ENCODE measurements at regions not wholly inside any gene's neighbourhood (a gene's known extent, or its start where the extent isn't known, plus 50 kb on each side); places are given as distances from the start of the nearest gene placed in this dataset.

DNA sequence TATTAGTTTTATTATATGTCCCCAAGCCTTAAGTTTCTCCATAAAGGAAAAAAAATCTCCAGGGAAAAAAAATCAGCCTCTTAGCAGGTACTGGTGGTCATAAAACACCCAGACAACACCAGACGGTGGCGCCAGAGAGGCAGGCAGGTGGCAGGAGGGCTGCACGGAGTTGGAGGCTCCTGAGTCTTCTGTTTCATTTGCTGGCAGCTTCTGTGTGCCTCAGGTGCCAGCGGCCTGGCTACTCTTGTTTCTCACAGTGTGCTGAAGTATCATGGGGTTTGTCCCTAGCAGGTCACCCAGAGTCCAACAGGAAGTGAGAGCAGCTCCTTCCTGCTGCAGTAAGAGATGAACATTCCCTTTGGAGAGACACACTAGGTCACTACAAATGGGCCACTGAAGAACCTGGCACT lies 123.3 kb upstream of the GADD45A start:
- H3K9me3 ChIP-seq (ENCODE audit: control insufficient read depth, low read length) = no peaks in the 10 kb centered on the region
- H3K27ac ChIP-seq (ENCODE audit: low read length) = no peak overlapping the region
- intact Hi-C loops (cut with DNase I) = loop anchor here in 3 of 4 donors (2.0 to 10.0 kb wide), 3 partner anchors 123 to 201 kb away; partner anchors contain the start of gene GADD45A (in 1 of the 3)
- peak; percentile 90 to 96 (median 94) for DNase-seq
- 5% methylated on average over 4 of the region's 4 CpGs for WGBS
- peak; percentile 68 to 78 for ATAC-seq
- no peak overlapping the region for H3K4me3 ChIP-seq (ENCODE audit: low read length)
- H3K27me3 ChIP-seq (ENCODE audit: control insufficient read depth, insufficient read depth) = no peaks in the 10 kb centered on the region
- H3K4me1 ChIP-seq (ENCODE audit: control insufficient read depth, insufficient read depth, low read length) = peaks cover 5% of the 10 kb centered on the region

DNA sequence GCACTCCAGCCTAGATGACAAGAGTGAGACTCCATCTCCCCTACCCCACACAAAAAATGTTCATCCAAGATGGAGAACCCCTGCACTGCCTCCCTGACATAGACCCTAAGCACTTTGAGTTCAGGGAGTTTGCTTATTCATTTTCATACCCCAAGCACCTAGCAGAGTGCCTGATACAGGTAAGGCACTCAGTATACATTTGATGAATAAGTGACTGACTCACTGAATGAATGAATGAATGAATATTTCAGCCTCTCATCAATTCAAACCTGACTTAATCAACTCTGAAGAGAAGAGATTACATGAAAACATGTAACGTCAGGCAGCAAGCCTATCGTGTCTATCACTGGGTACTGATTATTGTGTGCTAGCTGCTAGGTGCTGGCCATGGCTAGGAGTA lies 121.3 kb upstream of the GADD45A start:
- 83% methylated on average over 2 of the region's 2 CpGs for WGBS
- ATAC-seq = no peak
- intact Hi-C loops (cut with DNase I) = loop anchor here in 2 of 4 donors (5.0 to 10.0 kb wide), 2 partner anchors 121 to 199 kb away; partner anchors contain the start of gene GADD45A (in 1 of the 2)

DNA sequence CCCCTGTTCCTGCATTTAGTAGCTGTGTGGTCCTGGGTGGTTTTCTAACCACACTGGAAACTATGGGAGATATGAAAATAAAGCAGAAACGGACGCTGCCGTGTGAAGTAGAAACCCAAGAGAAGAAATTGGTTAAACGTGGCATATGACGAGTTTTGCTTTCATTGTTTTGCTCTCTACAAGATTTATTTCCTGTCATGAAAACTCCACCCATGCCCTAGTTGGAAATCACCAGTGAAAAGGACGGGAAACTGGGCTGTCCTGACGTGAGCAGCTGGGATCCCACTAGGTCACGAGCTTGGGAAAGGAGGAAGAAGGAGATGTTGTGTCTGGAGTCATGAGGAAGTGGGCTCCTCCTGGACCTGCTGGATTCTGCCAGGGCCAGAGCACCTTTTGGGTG lies 120.8 kb upstream of the GADD45A start:
- peak; percentile 66 to 84 for ATAC-seq

More for the DNA sequence above, 121.3 kb upstream of the GADD45A start:
- H3K4me3 ChIP-seq (ENCODE audit: low read length) = no peak overlapping the region
- no peaks in the 10 kb centered on the region for H3K9me3 ChIP-seq (ENCODE audit: control insufficient read depth, low read length)
- peaks cover 5% of the 10 kb centered on the region for H3K4me1 ChIP-seq (ENCODE audit: control insufficient read depth, insufficient read depth, low read length)
- no peaks in the 10 kb centered on the region for H3K27me3 ChIP-seq (ENCODE audit: control insufficient read depth, insufficient read depth)
- DNase-seq = no peak
- peak overlapping the region; percentile 25 for H3K27ac ChIP-seq (ENCODE audit: low read length)

DNA sequence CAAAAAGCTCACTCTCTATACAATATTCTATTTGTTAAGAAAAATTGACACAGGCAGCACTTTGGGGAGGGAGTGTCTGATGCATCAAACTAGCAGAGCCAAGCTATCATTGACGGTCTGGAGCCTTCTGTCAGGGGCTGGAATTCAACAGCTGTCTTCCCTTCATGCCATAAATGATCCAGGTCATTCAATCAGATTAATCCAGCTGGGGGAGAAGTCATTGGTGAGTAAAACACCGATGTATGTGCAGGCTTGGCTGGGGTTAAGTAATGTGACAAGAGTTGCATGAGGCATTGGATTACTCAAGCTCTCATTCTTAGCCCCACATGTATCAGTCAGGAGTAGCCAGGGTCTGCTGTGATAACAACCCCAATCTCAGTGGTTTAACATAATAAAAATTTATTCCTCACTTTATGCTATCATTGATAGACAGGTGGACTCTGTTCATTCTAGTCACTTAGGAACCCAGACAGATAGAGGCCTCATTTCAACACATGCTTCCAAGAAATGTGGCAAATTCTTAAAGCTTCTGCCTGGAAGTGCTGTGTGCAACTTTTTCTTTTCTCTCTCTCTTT lies 118.1 kb upstream of the GADD45A start:
- no peak overlapping the region for H3K4me3 ChIP-seq (ENCODE audit: low read length)
- ATAC-seq (no peak), DNase-seq (no peak)
- intact Hi-C loops (cut with DNase I) = loop anchor here in 1 of 4 donors (10.0 kb wide), 1 partner anchor 118 kb away; the partner anchor contains the start of gene GADD45A
- H3K4me1 ChIP-seq (ENCODE audit: control insufficient read depth, insufficient read depth, low read length) = peaks cover 7% of the 10 kb centered on the region
- H3K27ac ChIP-seq (ENCODE audit: low read length) = no peak overlapping the region
- WGBS = 72% methylated on average over 2 of the region's 2 CpGs
- H3K9me3 ChIP-seq (ENCODE audit: control insufficient read depth, low read length) = no peaks in the 10 kb centered on the region
- H3K27me3 ChIP-seq (ENCODE audit: control insufficient read depth, insufficient read depth) = no peaks in the 10 kb centered on the region

More for the DNA sequence above, 120.8 kb upstream of the GADD45A start:
- H3K27me3 ChIP-seq (ENCODE audit: control insufficient read depth, insufficient read depth) = no peaks in the 10 kb centered on the region
- no peaks in the 10 kb centered on the region for H3K9me3 ChIP-seq (ENCODE audit: control insufficient read depth, low read length)
- 29% methylated on average over 8 of the region's 8 CpGs for WGBS
- H3K4me3 ChIP-seq (ENCODE audit: low read length) = no peak overlapping the region
- intact Hi-C loops (cut with DNase I) = loop anchor here in 2 of 4 donors (5.0 to 10.0 kb wide), 2 partner anchors 121 to 198 kb away; partner anchors contain the start of gene GADD45A (in 1 of the 2)
- H3K4me1 ChIP-seq (ENCODE audit: control insufficient read depth, insufficient read depth, low read length) = peaks cover 3% of the 10 kb centered on the region
- H3K27ac ChIP-seq (ENCODE audit: low read length) = peak overlapping the region; percentile 25
- DNase-seq = peak; percentile 47 to 71 (median 55)

DNA sequence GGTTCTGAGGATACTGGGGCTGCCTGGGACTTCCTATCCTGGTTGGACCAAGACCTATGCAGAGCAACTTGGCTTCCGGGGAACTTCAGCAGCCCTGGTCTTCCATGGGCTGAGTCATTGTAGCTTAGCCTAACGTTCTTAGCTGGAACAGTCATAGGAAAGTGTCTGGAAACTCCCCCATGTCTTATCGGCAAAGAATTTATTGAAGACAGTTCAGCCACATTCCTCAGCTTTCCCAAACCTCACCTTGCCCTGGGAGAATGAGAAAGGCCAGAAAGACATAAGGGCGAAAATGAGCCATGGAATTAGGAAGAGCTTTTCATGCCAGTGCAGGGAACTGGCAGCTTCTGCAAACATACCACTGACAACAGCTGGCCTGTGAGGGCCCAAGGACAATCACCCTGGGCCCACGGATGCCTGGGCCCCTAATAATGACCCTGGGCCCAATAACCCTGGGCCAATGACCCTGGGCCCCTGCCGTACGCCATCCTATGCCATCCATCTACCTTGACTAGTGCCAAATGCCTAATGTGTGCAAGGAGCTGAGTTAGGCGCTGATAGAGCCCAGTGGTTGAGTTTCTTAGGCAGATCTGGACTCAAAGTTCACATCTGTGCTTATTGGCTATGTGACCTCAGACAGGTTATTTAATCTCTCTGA lies 114.4 kb upstream of the GADD45A start:
- H3K4me3 ChIP-seq (ENCODE audit: low read length) = no peak overlapping the region
- no peak overlapping the region for H3K27ac ChIP-seq (ENCODE audit: low read length)
- peaks cover 6% of the 10 kb centered on the region for H3K4me1 ChIP-seq (ENCODE audit: control insufficient read depth, insufficient read depth, low read length)
- peak; percentile 13 to 76 for ATAC-seq
- no peaks in the 10 kb centered on the region for H3K27me3 ChIP-seq (ENCODE audit: control insufficient read depth, insufficient read depth)
- no peak for DNase-seq
- WGBS = 68% methylated on average over 8 of the region's 8 CpGs
- intact Hi-C loops (cut with DNase I) = no loop called here
- no peaks in the 10 kb centered on the region for H3K9me3 ChIP-seq (ENCODE audit: control insufficient read depth, low read length)

DNA sequence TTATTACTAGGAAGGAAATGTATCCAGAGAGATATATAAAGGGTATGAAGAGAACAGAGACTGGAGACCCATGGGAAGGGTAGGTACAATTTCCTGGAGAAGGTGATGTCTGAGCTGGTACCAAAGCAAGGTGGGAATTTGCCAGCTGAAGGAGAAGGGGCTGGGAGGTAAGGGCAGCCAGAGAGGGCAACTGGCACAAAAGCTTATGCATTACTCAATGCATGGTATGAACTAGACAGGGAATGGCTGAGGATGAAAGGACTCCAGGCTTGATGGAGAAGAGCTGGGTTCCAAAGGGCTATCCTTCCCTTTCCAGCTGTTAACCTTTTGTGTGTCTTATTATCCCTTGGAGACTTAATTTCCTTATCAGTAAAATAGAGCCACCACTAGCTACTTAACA lies 113.6 kb upstream of the GADD45A start:
- intact Hi-C loops (cut with DNase I) = no loop called here
- Histone ChIP-seq H3K9me3 (ENCODE audit: control insufficient read depth, low read length) (no peaks in the 10 kb centered on the region), H3K27me3 (ENCODE audit: control insufficient read depth, insufficient read depth) (no peaks in the 10 kb centered on the region), H3K27ac (ENCODE audit: low read length) (no peak overlapping the region), H3K4me1 (ENCODE audit: control insufficient read depth, insufficient read depth, low read length) (peaks cover 6% of the 10 kb centered on the region), H3K4me3 (ENCODE audit: low read length) (no peak overlapping the region)
- no peak for ATAC-seq
- no peak for DNase-seq

DNA sequence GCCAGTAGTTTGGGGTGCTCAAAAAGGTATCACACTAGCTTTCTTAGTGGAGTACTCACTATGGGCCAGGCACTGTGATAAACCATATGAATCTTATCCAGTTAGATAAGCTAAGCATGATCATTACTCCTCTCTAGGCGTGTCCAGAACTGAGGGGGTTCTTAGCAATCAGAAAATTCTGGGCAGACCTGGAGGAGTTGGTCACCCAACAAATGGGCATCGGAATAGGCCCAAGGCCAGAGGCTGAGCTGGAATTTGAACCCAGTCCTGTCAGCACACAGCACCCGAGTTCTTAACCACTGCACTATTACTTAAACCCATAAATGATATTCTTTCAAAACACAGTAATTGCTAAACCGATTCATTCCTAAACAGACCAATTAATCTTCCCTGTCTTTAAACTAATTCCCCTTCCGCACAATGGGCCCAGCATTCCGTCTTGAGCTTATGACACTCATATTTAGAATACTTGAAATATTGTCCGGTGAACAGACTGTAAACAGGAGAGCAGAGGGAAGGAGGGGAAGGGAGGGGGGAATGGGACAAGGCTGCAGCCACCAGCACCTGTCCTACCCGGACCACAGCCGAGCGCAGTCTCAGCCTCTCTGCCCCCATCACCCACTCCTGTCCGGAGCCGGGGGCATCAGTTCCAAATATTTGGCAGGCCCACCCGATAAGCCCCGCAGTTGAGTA lies 113.0 kb upstream of the GADD45A start:
- H3K4me1 ChIP-seq (ENCODE audit: control insufficient read depth, insufficient read depth, low read length) = peaks cover 6% of the 10 kb centered on the region
- no peaks in the 10 kb centered on the region for H3K27me3 ChIP-seq (ENCODE audit: control insufficient read depth, insufficient read depth)
- no peak overlapping the region for H3K4me3 ChIP-seq (ENCODE audit: low read length)
- no peak overlapping the region for H3K27ac ChIP-seq (ENCODE audit: low read length)
- intact Hi-C loops (cut with DNase I) = no loop called here
- 85% methylated on average over 14 of the region's 14 CpGs for WGBS
- ATAC-seq (peak in 1 of 2 donors; percentile 11), DNase-seq (no peak)
- no peaks in the 10 kb centered on the region for H3K9me3 ChIP-seq (ENCODE audit: control insufficient read depth, low read length)

DNA sequence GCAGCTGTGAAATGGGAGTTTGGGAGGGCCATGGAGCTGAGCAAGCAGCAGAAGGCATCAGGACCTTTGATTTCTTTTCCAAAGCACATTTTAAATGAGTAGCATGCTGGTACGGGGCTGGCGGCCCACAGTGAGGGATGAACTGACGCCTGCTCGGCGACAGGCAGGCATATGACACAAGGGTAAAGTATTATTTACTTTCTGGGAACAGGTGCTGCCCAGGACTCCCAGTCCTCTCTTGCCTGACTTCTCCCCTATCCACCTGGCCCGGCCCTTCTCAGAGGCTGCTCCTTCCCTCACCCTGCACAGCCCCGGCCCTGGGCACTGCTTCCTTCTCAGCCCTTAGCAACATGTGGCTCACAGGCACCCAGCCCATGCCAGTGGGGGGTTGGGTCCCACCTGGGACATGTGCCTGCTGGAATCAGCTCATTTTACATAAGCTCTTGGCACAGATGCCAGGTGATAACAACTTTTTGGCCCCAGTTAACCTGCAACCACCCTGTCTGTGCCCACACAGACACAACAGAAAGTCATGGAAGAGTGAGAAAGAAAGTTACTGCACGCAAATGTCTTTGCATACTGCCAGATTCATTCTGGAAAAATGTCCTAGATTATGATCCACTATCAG lies 112.3 kb upstream of the GADD45A start:
- WGBS = 61% methylated on average over 8 of the region's 8 CpGs
- intact Hi-C loops (cut with DNase I) = no loop called here
- H3K4me1 ChIP-seq (ENCODE audit: control insufficient read depth, insufficient read depth, low read length) = peaks cover 6% of the 10 kb centered on the region
- no peaks in the 10 kb centered on the region for H3K9me3 ChIP-seq (ENCODE audit: control insufficient read depth, low read length)
- H3K27ac ChIP-seq (ENCODE audit: low read length) = no peak overlapping the region
- no peaks in the 10 kb centered on the region for H3K27me3 ChIP-seq (ENCODE audit: control insufficient read depth, insufficient read depth)
- H3K4me3 ChIP-seq (ENCODE audit: low read length) = no peak overlapping the region
- ATAC-seq = peak; percentile 56 to 77
- peak in 1 of 3 donors; percentile 54 for DNase-seq

DNA sequence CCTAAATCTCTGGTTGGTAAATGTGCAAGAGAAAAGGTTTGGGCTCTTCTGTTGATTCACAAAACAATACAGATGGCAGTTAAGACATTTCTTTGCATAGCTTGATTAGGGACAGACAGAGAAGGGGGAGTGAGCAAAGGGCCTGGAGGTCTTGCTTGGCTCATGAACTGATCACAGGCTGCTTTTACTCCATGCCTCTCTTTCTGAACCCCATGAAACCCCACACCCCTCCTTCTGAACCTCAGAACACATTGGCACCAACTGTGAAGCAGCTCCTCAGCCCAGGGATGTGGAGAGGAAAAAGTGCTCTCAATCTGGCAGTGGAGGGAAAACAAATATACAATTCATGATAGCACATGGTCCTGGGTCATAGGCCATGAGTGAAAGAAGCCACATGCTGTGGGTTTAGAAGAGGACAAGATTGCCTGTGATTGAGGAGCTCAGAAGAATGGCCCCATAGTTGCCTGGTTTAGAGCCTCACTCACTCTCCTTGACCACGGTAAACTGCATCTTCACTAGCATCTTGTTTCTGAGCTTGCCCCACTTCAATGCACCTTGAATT lies 111.6 kb upstream of the GADD45A start:
- intact Hi-C loops (cut with DNase I) = no loop called here
- no peak for ATAC-seq
- WGBS = 87% methylated on average over 1 of the region's 1 CpG
- Histone ChIP-seq H3K27me3 (ENCODE audit: control insufficient read depth, insufficient read depth) (no peaks in the 10 kb centered on the region), H3K27ac (ENCODE audit: low read length) (no peak overlapping the region), H3K9me3 (ENCODE audit: control insufficient read depth, low read length) (no peaks in the 10 kb centered on the region), H3K4me1 (ENCODE audit: control insufficient read depth, insufficient read depth, low read length) (peaks cover 6% of the 10 kb centered on the region), H3K4me3 (ENCODE audit: low read length) (no peak overlapping the region)
- no peak for DNase-seq

DNA sequence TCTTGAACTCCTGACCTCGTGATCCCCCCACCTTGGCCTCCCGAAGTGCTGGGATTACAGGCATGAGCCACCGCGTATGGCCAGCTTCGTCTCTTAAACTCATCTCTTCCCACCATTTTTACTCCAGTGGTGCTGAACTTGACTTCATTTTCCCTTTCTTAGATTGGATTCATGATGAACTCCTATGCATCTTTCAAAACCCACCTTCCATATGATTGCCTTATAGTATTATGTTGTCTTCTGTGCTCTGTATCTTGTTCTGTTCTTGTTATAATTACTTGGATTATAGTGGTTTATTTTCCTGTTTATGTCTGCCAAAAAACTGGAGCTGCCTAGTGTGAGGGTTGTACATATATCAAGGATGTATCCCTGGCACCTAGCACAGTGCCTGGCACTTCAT lies 110.8 kb upstream of the GADD45A start:
- DNase-seq (no peak), ATAC-seq (no peak)
- intact Hi-C loops (cut with DNase I) = no loop called here
- no peaks in the 10 kb centered on the region for H3K9me3 ChIP-seq (ENCODE audit: control insufficient read depth, low read length)
- WGBS = 90% methylated on average over 5 of the region's 5 CpGs
- H3K4me1 ChIP-seq (ENCODE audit: control insufficient read depth, insufficient read depth, low read length) = peaks cover 6% of the 10 kb centered on the region
- H3K27me3 ChIP-seq (ENCODE audit: control insufficient read depth, insufficient read depth) = no peaks in the 10 kb centered on the region
- no peak overlapping the region for H3K27ac ChIP-seq (ENCODE audit: low read length)
- no peak overlapping the region for H3K4me3 ChIP-seq (ENCODE audit: low read length)

Measured in right cardiac atrium (tissue), 5 donors.